ENCODE measurements at regions not wholly inside any gene's neighbourhood (a gene's known extent, or its start where the extent isn't known, plus 50 kb on each side); places are given as distances from the start of the nearest gene placed in this dataset.

DNA sequence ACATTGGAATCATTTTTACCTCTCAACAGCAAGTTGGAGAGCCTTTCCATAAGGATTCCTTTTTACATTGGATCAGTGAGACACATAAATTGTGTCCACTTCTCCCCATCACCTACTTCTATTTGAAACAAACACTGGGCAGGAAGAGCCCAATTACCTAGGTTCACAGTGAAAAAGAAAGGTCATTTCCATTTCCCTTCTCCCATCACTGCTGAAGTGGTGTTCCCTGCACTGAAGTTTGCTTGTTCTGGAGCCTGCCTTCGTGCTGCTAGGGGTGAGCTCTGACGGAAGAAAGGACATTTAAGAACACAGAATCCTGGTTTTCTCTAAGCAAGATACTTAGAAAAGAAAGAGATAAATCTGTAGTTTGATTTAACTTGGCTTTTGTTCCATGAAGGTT is 123.8 kb upstream of the ZBTB20 start:
- TF ChIP-seq, protein P1, sequence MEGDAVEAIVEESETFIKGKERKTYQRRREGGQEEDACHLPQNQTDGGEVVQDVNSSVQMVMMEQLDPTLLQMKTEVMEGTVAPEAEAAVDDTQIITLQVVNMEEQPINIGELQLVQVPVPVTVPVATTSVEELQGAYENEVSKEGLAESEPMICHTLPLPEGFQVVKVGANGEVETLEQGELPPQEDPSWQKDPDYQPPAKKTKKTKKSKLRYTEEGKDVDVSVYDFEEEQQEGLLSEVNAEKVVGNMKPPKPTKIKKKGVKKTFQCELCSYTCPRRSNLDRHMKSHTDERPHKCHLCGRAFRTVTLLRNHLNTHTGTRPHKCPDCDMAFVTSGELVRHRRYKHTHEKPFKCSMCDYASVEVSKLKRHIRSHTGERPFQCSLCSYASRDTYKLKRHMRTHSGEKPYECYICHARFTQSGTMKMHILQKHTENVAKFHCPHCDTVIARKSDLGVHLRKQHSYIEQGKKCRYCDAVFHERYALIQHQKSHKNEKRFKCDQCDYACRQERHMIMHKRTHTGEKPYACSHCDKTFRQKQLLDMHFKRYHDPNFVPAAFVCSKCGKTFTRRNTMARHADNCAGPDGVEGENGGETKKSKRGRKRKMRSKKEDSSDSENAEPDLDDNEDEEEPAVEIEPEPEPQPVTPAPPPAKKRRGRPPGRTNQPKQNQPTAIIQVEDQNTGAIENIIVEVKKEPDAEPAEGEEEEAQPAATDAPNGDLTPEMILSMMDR (IDR thresholded peaks at IDR 0.05 in 4 of 5, conservative IDR thresholded peaks at IDR 0.05 in 1 of 5), result no peak
- TF ChIP-seq POLR2A (IDR thresholded peaks at IDR 0.05), result no peak
